ENCODE measurements at regions not wholly inside any gene's neighbourhood (a gene's known extent, or its start where the extent isn't known, plus 50 kb on each side); places are given as distances from the start of the nearest gene placed in this dataset.
"Not testable (repeated sequence)": the region's sequence is repeated elsewhere in the genome, so short reads cannot be mapped to it uniquely, and the experiment has no call there.

DNA sequence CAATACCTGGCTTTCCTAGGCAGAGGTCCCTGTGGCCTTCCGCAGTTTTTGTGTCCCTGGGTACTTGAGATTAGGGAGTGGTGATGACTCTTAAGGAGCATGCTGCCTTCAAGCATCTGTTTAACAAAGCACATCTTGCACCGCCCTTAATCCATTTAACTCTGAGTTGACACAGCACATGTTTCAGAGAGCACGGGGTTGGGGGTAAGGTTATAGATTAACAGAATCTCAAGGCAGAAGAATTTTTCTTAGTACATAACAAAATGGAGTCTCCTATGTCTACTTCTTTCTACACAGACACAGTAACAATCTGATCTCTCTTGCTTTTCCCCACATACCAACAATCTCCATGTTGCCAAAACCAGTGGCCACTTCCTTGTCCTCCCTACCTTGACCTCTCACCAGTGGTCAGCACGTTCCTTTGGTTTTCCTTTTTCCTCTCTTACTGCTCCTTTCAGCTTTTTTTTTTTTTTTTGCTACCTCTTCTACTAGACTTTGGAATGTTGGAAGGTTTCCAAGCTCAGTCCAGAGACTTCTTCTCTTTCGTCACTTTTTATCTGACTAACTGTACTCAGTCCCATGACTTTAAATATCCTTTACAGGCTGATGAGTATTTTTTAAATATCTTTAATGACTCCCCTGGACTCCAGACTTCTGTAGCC, 395.3 kb downstream of the ATP23 start:
- not testable (repeated sequence) for H2AFZ ChIP-seq (ENCODE audit: low read depth, low read length); H3K4me3 ChIP-seq (ENCODE audit: low read length)

DNA sequence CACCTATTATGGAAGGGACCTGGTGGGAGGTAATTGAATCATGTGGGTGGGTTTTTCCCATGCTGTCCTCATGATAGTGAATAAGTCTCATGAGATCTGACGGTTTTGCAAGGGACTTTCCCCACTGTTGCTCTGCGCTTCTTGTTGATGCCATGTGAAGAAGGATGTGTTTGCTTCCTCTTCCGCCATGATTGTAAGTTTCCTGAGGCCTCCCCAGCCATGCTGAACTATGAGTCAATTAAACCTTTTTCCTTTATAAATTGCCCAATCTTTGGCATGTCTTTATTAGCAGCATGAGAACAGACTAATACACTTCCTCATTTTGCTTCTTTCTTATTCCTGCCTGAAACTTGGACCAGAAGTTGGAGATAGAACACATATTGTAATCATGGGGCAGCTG, 396.2 kb downstream of the ATP23 start:
- H3K4me1 ChIP-seq (ENCODE audit: insufficient read depth, low read length); H3K9me3 ChIP-seq (ENCODE audit: low read length); H2AFZ ChIP-seq (ENCODE audit: low read depth, low read length); H3K4me3 ChIP-seq (ENCODE audit: low read length); H3K27me3 ChIP-seq (ENCODE audit: insufficient read depth, low read length); H3K36me3 ChIP-seq (ENCODE audit: insufficient read depth, low read length): not testable (repeated sequence)

More for the DNA sequence above, 395.3 kb downstream of the ATP23 start:
- not testable (repeated sequence) for H3K4me1 ChIP-seq (ENCODE audit: insufficient read depth, low read length); H3K27me3 ChIP-seq (ENCODE audit: insufficient read depth, low read length); H3K9me3 ChIP-seq (ENCODE audit: low read length); H3K36me3 ChIP-seq (ENCODE audit: insufficient read depth, low read length)

DNA sequence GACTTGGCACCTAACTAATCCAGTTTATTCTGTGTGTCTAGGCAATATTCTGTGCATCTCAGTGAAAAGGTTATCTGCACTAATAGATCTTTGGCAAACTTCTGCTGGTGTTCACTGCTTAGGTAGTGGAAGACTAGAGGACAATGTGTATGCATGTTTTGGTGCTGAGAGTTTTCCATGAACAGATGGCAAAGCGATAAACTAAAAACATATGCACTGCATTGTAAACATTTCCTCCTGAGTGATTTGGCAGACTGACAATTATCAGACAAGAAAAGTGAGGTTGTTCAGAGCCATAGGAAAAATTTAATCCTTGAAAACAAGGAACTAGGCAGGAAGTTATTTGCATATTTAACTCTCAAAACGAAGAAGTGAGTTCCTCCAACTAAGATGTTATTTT, 400.4 kb downstream of the ATP23 start:
- H3K4me3 ChIP-seq (ENCODE audit: low read length), result no peak overlapping the region
- H3K9me3 ChIP-seq (ENCODE audit: low read length), result no peaks in the 10 kb centered on the region
- no peak overlapping the region for H2AFZ ChIP-seq (ENCODE audit: low read depth, low read length)
- H3K27me3 ChIP-seq (ENCODE audit: insufficient read depth, low read length), result no peaks in the 10 kb centered on the region
- H3K36me3 ChIP-seq (ENCODE audit: insufficient read depth, low read length), result no peaks in the 10 kb centered on the region
- peaks cover 2% of the 10 kb centered on the region for H3K4me1 ChIP-seq (ENCODE audit: insufficient read depth, low read length)

DNA sequence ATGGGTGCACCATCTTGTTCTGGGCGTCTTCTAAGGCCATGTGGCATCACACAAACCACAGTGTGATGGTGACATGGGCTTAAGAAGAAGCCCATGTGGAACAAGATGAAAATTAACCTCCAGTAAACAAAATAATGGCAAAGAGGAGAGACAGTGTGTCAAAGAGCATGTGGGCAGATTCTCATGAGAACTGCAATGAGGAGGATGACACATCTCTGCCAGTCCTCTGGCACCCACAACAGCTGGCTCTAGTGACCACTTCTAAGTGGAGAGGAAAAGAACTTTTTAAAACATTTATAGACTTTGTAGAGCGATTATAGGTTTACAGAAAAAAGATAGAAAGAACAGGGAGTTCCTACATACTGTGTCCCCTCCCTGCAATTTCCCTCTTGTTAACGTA, 401.4 kb downstream of the ATP23 start:
- no peaks in the 10 kb centered on the region for H3K27me3 ChIP-seq (ENCODE audit: insufficient read depth, low read length)
- H3K9me3 ChIP-seq (ENCODE audit: low read length), result no peaks in the 10 kb centered on the region
- H2AFZ ChIP-seq (ENCODE audit: low read depth, low read length), result no peak overlapping the region
- no peaks in the 10 kb centered on the region for H3K36me3 ChIP-seq (ENCODE audit: insufficient read depth, low read length)
- H3K4me3 ChIP-seq (ENCODE audit: low read length), result no peak overlapping the region
- H3K4me1 ChIP-seq (ENCODE audit: insufficient read depth, low read length), result peaks cover 2% of the 10 kb centered on the region

DNA sequence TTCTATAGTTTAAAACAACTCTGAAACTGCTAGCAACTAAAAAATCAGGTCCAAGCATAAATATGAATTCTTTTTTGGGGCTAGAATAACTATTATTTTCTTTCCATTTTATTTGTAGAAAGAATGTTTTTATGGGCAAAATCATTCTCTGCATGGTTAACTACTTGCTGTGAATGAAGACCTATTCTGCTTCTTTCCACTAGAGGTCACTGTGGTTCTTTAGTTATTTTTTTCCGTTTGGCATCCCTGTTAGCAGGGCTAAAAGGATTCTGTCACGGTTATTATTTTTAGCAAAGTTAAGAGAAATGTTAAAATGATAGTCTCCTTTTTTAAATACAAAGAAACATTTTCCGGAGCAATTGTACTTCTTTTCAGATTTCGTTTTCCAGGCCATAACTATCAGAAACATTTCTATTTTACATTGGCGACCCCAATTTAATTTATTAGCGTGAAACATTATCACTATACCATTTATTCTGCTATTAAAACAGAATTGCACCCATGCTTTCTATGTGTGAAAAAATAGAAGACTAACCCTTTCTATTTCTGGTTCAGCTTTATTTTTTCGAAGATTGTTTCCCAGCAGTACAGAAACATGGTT, 404.8 kb downstream of the ATP23 start:
- Histone ChIP-seq H3K9me3 (ENCODE audit: low read length) (no peaks in the 10 kb centered on the region), H3K4me1 (ENCODE audit: insufficient read depth, low read length) (no peaks in the 10 kb centered on the region), H3K4me3 (ENCODE audit: low read length) (no peak overlapping the region), H3K27me3 (ENCODE audit: insufficient read depth, low read length) (no peaks in the 10 kb centered on the region), H3K36me3 (ENCODE audit: insufficient read depth, low read length) (no peaks in the 10 kb centered on the region), H2AFZ (ENCODE audit: low read depth, low read length) (no peak overlapping the region)

DNA sequence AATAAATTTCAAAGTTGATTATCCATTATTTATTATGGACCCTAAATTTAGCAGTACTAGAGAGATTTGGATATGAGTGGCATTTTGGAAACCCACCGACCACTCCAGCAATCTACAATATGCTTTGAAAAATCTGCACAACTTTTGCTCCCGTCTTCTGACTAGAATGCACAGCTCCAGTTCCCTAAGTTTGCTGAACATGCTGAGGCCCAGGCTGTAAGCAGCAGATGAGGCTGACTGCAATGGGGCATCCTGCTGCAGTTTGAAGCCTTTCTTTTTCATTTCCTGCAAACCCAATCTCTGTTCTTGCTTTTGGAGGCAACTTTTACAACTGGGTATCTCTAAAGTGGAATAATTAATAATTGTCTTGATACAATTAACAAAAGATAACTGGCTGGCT, 405.8 kb downstream of the ATP23 start:
- Histone ChIP-seq H3K4me3 (ENCODE audit: low read length) (no peak overlapping the region), H3K27me3 (ENCODE audit: insufficient read depth, low read length) (no peaks in the 10 kb centered on the region), H3K9me3 (ENCODE audit: low read length) (no peaks in the 10 kb centered on the region), H2AFZ (ENCODE audit: low read depth, low read length) (no peak overlapping the region), H3K4me1 (ENCODE audit: insufficient read depth, low read length) (no peaks in the 10 kb centered on the region), H3K36me3 (ENCODE audit: insufficient read depth, low read length) (no peaks in the 10 kb centered on the region)

DNA sequence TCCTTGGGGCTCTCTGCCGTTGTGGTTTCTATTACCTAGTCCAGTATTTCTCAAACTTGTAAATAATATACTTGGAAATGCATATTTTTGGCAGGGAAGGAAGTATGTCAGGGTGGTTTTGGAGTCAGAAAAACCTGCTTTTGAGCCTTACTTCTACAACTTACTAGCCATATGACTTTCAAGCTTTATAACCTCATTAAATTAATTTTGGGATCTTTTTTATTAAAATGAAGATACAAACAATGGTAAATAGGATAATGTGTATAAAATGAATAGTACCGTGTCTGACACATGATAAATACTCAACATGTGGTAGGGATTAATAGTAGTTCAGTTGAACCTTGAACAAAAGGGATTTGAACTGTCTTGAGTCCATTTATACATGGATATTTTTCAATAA, 406.3 kb downstream of the ATP23 start:
- no peaks in the 10 kb centered on the region for H3K9me3 ChIP-seq (ENCODE audit: low read length)

DNA sequence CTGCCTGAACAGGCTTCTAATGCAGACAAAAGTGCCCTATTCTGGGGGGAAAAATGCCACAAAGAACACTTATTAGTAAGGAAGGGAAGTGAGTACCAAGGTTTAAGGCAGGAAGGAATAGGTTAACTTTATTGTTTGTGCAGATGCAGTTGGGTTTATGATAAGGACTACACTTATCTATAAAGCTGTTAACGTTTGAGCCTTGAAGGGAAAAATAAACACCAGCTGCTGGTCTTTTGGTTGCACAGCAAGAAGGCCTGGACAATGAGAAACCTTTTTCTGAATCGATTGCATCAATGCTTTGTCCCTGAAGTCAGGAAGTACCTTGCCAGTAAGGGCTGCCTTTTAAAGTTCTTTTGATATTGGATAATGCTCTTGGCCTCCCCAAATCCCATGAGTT, 407.8 kb downstream of the ATP23 start:
- Histone ChIP-seq H2AFZ (ENCODE audit: low read depth, low read length) (no peak overlapping the region), H3K4me1 (ENCODE audit: insufficient read depth, low read length) (no peaks in the 10 kb centered on the region), H3K4me3 (ENCODE audit: low read length) (no peak overlapping the region)

More for the DNA sequence above, 406.3 kb downstream of the ATP23 start:
- H3K27me3 ChIP-seq (ENCODE audit: insufficient read depth, low read length), result no peaks in the 10 kb centered on the region
- H3K36me3 ChIP-seq (ENCODE audit: insufficient read depth, low read length), result no peaks in the 10 kb centered on the region
- H3K4me3 ChIP-seq (ENCODE audit: low read length), result no peak overlapping the region
- no peak overlapping the region for H2AFZ ChIP-seq (ENCODE audit: low read depth, low read length)
- no peaks in the 10 kb centered on the region for H3K4me1 ChIP-seq (ENCODE audit: insufficient read depth, low read length)

DNA sequence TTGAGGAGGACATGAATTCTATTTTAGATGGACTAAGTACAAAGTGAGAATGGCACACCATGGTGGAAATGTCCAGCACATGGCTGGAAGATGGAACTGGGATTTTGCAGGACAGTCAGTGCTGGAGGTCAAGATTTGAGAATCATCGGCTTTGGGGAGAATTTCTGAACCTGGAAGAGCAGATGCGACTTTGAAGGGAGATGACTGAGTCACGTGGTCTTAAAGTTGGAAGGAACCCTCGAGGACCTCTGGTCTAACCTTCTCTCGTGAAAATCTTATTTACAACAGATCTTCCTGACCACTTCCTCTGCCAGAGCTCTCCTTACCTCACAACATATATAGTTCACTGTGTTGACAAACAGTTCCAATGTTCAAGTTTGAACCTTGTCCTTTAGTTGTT, 415.4 kb downstream of the ATP23 start:
- Histone ChIP-seq H3K27me3 (ENCODE audit: insufficient read depth, low read length) (no peaks in the 10 kb centered on the region), H3K36me3 (ENCODE audit: insufficient read depth, low read length) (no peaks in the 10 kb centered on the region), H2AFZ (ENCODE audit: low read depth, low read length) (no peak overlapping the region), H3K4me1 (ENCODE audit: insufficient read depth, low read length) (no peaks in the 10 kb centered on the region), H3K4me3 (ENCODE audit: low read length) (no peak overlapping the region), H3K9me3 (ENCODE audit: low read length) (no peaks in the 10 kb centered on the region)

More for the DNA sequence above, 407.8 kb downstream of the ATP23 start:
- Histone ChIP-seq H3K36me3 (ENCODE audit: insufficient read depth, low read length) (no peaks in the 10 kb centered on the region), H3K27me3 (ENCODE audit: insufficient read depth, low read length) (no peaks in the 10 kb centered on the region), H3K9me3 (ENCODE audit: low read length) (no peaks in the 10 kb centered on the region)

DNA sequence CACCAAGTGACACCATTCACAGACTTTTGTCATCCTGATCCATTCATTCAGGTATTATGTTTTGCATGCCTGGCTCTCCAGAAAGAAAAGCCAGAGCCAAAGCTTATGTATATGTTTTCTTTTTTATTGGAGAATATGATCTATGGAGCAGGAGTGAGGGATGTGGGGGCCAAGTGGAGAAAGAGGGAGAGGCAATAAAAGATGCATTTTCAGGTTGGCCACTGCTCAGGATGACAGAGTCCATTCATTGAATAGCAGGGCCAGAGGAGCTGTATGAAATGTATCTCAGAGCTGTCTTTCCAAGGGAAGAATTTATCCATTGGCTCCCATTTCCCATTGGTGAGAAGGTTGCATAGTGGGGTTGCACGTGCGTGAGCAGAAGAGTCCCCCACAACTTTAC, 416.1 kb downstream of the ATP23 start:
- no peak overlapping the region for H3K4me3 ChIP-seq (ENCODE audit: low read length)
- H3K36me3 ChIP-seq (ENCODE audit: insufficient read depth, low read length), result no peaks in the 10 kb centered on the region
- H2AFZ ChIP-seq (ENCODE audit: low read depth, low read length), result no peak overlapping the region
- no peaks in the 10 kb centered on the region for H3K27me3 ChIP-seq (ENCODE audit: insufficient read depth, low read length)
- no peaks in the 10 kb centered on the region for H3K9me3 ChIP-seq (ENCODE audit: low read length)
- no peaks in the 10 kb centered on the region for H3K4me1 ChIP-seq (ENCODE audit: insufficient read depth, low read length)

DNA sequence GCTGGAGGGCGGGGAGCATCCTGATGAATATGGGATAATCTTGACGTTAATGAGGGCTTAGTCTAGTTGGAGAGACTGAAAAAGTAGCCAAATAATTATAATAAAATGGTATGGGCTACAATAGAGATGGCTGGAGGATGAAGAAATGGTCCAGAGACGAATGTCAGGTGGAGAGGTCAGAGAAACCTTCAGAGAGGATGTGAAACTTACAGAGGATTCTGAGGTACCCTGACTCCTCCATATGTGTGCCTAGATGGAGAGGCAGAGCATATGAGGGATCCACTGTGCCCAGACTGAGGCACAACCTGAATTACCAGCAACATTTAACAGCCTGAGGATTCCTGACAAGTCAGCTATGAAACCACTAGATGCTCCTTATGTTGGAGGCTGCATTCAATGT, 417.0 kb downstream of the ATP23 start:
- H2AFZ ChIP-seq (ENCODE audit: low read depth, low read length), result no peak overlapping the region
- no peaks in the 10 kb centered on the region for H3K36me3 ChIP-seq (ENCODE audit: insufficient read depth, low read length)
- no peak overlapping the region for H3K4me3 ChIP-seq (ENCODE audit: low read length)
- H3K9me3 ChIP-seq (ENCODE audit: low read length), result no peaks in the 10 kb centered on the region
- H3K27me3 ChIP-seq (ENCODE audit: insufficient read depth, low read length), result no peaks in the 10 kb centered on the region
- H3K4me1 ChIP-seq (ENCODE audit: insufficient read depth, low read length), result no peaks in the 10 kb centered on the region

DNA sequence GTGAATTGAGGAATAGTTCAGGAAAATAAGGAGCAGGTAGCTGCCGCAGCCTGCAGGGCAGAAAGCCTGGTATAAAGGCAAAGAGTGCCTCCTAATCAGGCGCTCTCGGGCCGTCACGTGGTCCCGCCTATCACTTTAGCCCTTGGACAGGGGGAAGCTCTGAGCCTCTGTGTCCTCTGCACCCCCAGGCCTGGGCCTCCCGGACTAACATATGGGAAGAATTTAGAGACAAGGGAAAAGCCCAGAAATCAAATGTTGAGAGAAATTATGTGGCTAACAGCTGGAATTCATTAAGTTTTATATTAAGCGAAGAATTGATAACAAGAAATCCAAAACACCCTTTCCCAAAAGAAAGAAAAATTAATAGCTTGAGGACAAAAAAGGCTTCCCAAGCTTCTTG, 417.7 kb downstream of the ATP23 start:
- Histone ChIP-seq H3K9me3 (ENCODE audit: low read length) (no peaks in the 10 kb centered on the region), H2AFZ (ENCODE audit: low read depth, low read length) (no peak overlapping the region), H3K4me3 (ENCODE audit: low read length) (no peak overlapping the region), H3K4me1 (ENCODE audit: insufficient read depth, low read length) (no peaks in the 10 kb centered on the region), H3K36me3 (ENCODE audit: insufficient read depth, low read length) (no peaks in the 10 kb centered on the region), H3K27me3 (ENCODE audit: insufficient read depth, low read length) (no peaks in the 10 kb centered on the region)

DNA sequence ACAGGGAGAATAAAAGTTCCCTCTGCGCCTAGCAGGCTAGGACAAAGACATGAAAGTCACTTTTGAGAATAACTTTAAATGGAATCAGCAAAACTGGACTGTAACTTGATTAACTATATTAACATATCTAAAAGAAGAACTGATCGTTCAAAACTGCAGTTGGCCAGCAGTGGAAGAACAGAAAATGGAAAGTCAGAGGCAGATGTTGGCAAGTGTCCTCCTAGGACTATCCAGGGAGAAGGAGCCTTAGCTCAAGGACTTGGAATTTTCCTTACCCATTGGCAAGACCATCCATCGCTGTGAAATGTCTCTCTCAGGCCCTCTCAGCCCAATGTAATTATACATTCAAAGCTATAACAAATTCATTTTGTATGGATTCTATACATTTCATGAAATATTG, 419.7 kb downstream of the ATP23 start:
- H3K9me3 ChIP-seq (ENCODE audit: low read length), result no peaks in the 10 kb centered on the region
- H3K4me3 ChIP-seq (ENCODE audit: low read length), result no peak overlapping the region
- no peak overlapping the region for H2AFZ ChIP-seq (ENCODE audit: low read depth, low read length)
- no peaks in the 10 kb centered on the region for H3K4me1 ChIP-seq (ENCODE audit: insufficient read depth, low read length)
- H3K36me3 ChIP-seq (ENCODE audit: insufficient read depth, low read length), result no peaks in the 10 kb centered on the region
- no peaks in the 10 kb centered on the region for H3K27me3 ChIP-seq (ENCODE audit: insufficient read depth, low read length)

DNA sequence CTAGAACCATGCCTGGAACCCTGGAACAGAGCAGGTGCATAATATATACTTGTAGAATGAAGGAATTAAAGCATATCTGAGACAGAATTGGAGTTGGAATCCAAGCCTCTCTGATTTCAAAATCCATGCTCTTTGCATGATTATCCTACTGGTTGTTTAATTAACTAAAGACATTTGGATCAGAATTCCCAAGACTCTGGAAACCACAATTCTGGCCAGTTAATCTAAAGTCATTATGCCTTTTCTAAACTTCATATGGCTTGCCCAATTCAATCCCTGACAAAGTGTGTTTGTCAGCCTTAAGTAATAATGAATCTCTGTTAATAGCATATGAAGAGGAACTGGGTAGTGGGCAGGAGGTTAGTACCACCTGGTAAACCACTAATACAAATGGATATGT, 422.6 kb downstream of the ATP23 start:
- Histone ChIP-seq H3K27me3 (ENCODE audit: insufficient read depth, low read length) (no peaks in the 10 kb centered on the region), H2AFZ (ENCODE audit: low read depth, low read length) (no peak overlapping the region), H3K9me3 (ENCODE audit: low read length) (no peaks in the 10 kb centered on the region), H3K4me1 (ENCODE audit: insufficient read depth, low read length) (no peaks in the 10 kb centered on the region), H3K36me3 (ENCODE audit: insufficient read depth, low read length) (no peaks in the 10 kb centered on the region), H3K4me3 (ENCODE audit: low read length) (no peak overlapping the region)

Measured in neuron (in vitro differentiated cells).